Germinal center (tissue), 1 donor: ENCODE measurements at regions not wholly inside any gene's neighbourhood (a gene's known extent, or its start where the extent isn't known, plus 50 kb on each side); places are given as distances from the start of the nearest gene placed in this dataset.
"Not testable (repeated sequence)": the region's sequence is repeated elsewhere in the genome, so short reads cannot be mapped to it uniquely, and the experiment has no call there.

ENCODE experiments used
- DNase-seq: peaks from one replicate; pipeline ENCODE4 v3.0.0; 2012; ENCODE audit warnings: mixed read lengths, low spot score

- not testable (repeated sequence) for DNase-seq
Observed at GRCh38 chr4:82077471-82077995, 296.3 kb downstream of the HNRNPD start.

- no peak for DNase-seq
Observed at GRCh38 chr4:82076809-82077208, 297.0 kb downstream of the HNRNPD start.

- DNase-seq = no peak
Observed at GRCh38 chr4:82076359-82076758, 297.4 kb downstream of the HNRNPD start.

GRCh38 chr4:82071951-82072350 lies 301.8 kb downstream of the HNRNPD start:
- no peak for DNase-seq

GRCh38 chr4:82069883-82070638 lies 303.7 kb downstream of the HNRNPD start:
- no peak for DNase-seq

- no peak for DNase-seq
Observed at GRCh38 chr4:82063017-82063416, 310.8 kb downstream of the HNRNPD start.

- no peak for DNase-seq
Observed at GRCh38 chr4:82057990-82058544, 315.7 kb downstream of the HNRNPD start.

GRCh38 chr4:82055156-82055555 lies 318.6 kb downstream of the HNRNPD start:
- no peak for DNase-seq

- DNase-seq = no peak
Observed at GRCh38 chr4:82053396-82053795, 320.4 kb downstream of the HNRNPD start.

GRCh38 chr4:82050796-82051195 lies 323.0 kb downstream of the HNRNPD start:
- DNase-seq = no peak

- no peak for DNase-seq
Observed at GRCh38 chr4:82049294-82049693, 324.5 kb downstream of the HNRNPD start.

- no peak for DNase-seq
Observed at GRCh38 chr4:82047731-82048130, 326.1 kb downstream of the HNRNPD start.

- DNase-seq = no peak
Observed at GRCh38 chr4:82046796-82047195, 327.0 kb downstream of the HNRNPD start.

GRCh38 chr4:82045267-82045666 lies 328.5 kb downstream of the HNRNPD start:
- DNase-seq = no peak

GRCh38 chr4:82044141-82044993 lies 329.4 kb downstream of the HNRNPD start:
- DNase-seq = no peak

GRCh38 chr4:82043809-82044137 lies 330.0 kb downstream of the HNRNPD start:
- DNase-seq = no peak

- no peak for DNase-seq
Observed at GRCh38 chr4:82043081-82043808, 330.5 kb downstream of the HNRNPD start.

- DNase-seq = no peak
Observed at GRCh38 chr4:82042042-82042441, 331.7 kb downstream of the HNRNPD start.

- no peak for DNase-seq
Observed at GRCh38 chr4:82038936-82039335, 334.9 kb downstream of the HNRNPD start.

- no peak for DNase-seq
Observed at GRCh38 chr4:82036181-82036580, 337.6 kb downstream of the HNRNPD start.

GRCh38 chr4:82034878-82035277 lies 338.9 kb downstream of the HNRNPD start:
- no peak for DNase-seq

- DNase-seq = no peak
Observed at GRCh38 chr4:82033862-82034261, 339.9 kb downstream of the HNRNPD start.
